Hepatocyte (in vitro differentiated cells): ENCODE measurements at regions not wholly inside any gene's neighbourhood (a gene's known extent, or its start where the extent isn't known, plus 50 kb on each side); places are given as distances from the start of the nearest gene placed in this dataset.

Experiments
- DNase-seq: peaks from one replicate; pipeline ENCODE4 v3.0.0-alpha.2; 2016; ENCODE audit warnings: low spot score
- H2AFZ ChIP-seq: fragments of 200-600 bp; sonication (generic); 2 replicates; pipeline ENCODE4 v1.6.0; 2016; ENCODE audit warnings: antibody characterized with exemption, mild to moderate bottlenecking
- H3K27ac ChIP-seq: fragments of 200-600 bp; sonication (generic); 2 replicates; pipeline ENCODE4 v1.5.1; 2016; ENCODE audit warnings: mild to moderate bottlenecking
- H3K27me3 ChIP-seq: fragments of 200-600 bp; sonication (generic); 2 replicates; pipeline ENCODE4 v1.6.1; 2016
- H3K36me3 ChIP-seq: fragments of 200-600 bp; sonication (generic); replicated peaks from 2 replicates; pipeline ENCODE4 v1.5.1; 2016; ENCODE audit warnings: low read depth; ENCODE audit not compliant: insufficient read depth
- H3K4me1 ChIP-seq: fragments of 200-600 bp; sonication (generic); 2 replicates; pipeline ENCODE4 v1.5.1; 2016; ENCODE audit warnings: mild to moderate bottlenecking, moderate library complexity; ENCODE audit not compliant: insufficient read depth
- H3K4me2 ChIP-seq: fragments of 200-600 bp; sonication (generic); 2 replicates; pipeline ENCODE4 v1.6.0; 2016
- H3K4me3 ChIP-seq: fragments of 200-600 bp; sonication (generic); 2 replicates; pipeline ENCODE4 v1.5.1; 2016; ENCODE audit warnings: mild to moderate bottlenecking
- H3K79me2 ChIP-seq: fragments of 200-600 bp; sonication (generic); 2 replicates; pipeline ENCODE4 v1.6.0; 2017; ENCODE audit warnings: mild to moderate bottlenecking
- H3K9me2 ChIP-seq: fragments of 200-600 bp; sonication (generic); replicated peaks from 2 replicates; pipeline ENCODE4 v1.6.0; 2017; ENCODE audit warnings: mild to moderate bottlenecking; ENCODE audit not compliant: insufficient read depth
- H3K9me3 ChIP-seq: fragments of 200-600 bp; sonication (generic); 2 replicates; pipeline ENCODE4 v1.5.1; 2016; ENCODE audit warnings: low read depth, mild to moderate bottlenecking
- H4K20me1 ChIP-seq: fragments of 200-600 bp; sonication (generic); 2 replicates; pipeline ENCODE4 v1.6.0; 2016; ENCODE audit warnings: mild to moderate bottlenecking; ENCODE audit not compliant: insufficient read depth, poor library complexity, severe bottlenecking
- EZH2 ChIP-seq: fragments of 200-600 bp; sonication (generic); IDR thresholded peaks from 2 replicates; pipeline ENCODE4 v1.6.1; 2016; ENCODE audit warnings: antibody characterized with exemption, mild to moderate bottlenecking, borderline replicate concordance
- EZH2phosphoT487 ChIP-seq: fragments of 200-600 bp; sonication (generic); IDR thresholded peaks from one replicate; pipeline ENCODE4 v1.6.1; 2018; ENCODE audit warnings: antibody characterized with exemption, mild to moderate bottlenecking, low read depth, moderate library complexity; ENCODE audit not compliant: unreplicated experiment, severe bottlenecking
- WGBS: methylation state at CpG from one replicate; pipeline ENCODE4 v1.1.6; 2016; ENCODE audit warnings: low lambda C conversion rate; ENCODE audit errors: missing lambda C conversion rate; 5-methylcytosine and 5-hydroxymethylcytosine counted together
- TF ChIP-seq, protein P1 (sequence below): fragments of 200-600 bp; sonication (generic); IDR thresholded peaks from 2 replicates; pipeline ENCODE4 v1.5.1; 2016; ENCODE audit warnings: antibody characterized with exemption, mild to moderate bottlenecking; ENCODE audit not compliant: poor library complexity

- H3K79me2 ChIP-seq, result no peaks in the 10 kb centered on the region
- no peak overlapping the region for H3K4me2 ChIP-seq
- H3K9me3 ChIP-seq, result no peaks in the 10 kb centered on the region
- no peaks in the 10 kb centered on the region for H3K9me2 ChIP-seq
- no peak overlapping the region for H3K4me3 ChIP-seq
- no peak for TF ChIP-seq EZH2
- TF ChIP-seq, protein P1, sequence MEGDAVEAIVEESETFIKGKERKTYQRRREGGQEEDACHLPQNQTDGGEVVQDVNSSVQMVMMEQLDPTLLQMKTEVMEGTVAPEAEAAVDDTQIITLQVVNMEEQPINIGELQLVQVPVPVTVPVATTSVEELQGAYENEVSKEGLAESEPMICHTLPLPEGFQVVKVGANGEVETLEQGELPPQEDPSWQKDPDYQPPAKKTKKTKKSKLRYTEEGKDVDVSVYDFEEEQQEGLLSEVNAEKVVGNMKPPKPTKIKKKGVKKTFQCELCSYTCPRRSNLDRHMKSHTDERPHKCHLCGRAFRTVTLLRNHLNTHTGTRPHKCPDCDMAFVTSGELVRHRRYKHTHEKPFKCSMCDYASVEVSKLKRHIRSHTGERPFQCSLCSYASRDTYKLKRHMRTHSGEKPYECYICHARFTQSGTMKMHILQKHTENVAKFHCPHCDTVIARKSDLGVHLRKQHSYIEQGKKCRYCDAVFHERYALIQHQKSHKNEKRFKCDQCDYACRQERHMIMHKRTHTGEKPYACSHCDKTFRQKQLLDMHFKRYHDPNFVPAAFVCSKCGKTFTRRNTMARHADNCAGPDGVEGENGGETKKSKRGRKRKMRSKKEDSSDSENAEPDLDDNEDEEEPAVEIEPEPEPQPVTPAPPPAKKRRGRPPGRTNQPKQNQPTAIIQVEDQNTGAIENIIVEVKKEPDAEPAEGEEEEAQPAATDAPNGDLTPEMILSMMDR, result no peak
- no peak for TF ChIP-seq EZH2phosphoT487
- no peaks in the 10 kb centered on the region for H3K4me1 ChIP-seq
- H3K27me3 ChIP-seq, result no peaks in the 10 kb centered on the region
- no peaks in the 10 kb centered on the region for H3K36me3 ChIP-seq
- no peak for DNase-seq
- H3K27ac ChIP-seq, result no peak overlapping the region
- no peaks in the 10 kb centered on the region for H4K20me1 ChIP-seq
- no peak overlapping the region for H2AFZ ChIP-seq
These were observed 244.0 kb downstream of the TMA16 start for GRCh38 chr4:163738521-163738920.

- Histone ChIP-seq H3K9me3 (no peaks in the 10 kb centered on the region), H3K9me2 (no peaks in the 10 kb centered on the region), H3K27me3 (no peaks in the 10 kb centered on the region), H3K36me3 (no peaks in the 10 kb centered on the region), H3K4me2 (no peak overlapping the region), H3K27ac (no peak overlapping the region), H3K4me3 (no peak overlapping the region), H3K4me1 (no peaks in the 10 kb centered on the region), H3K79me2 (no peaks in the 10 kb centered on the region), H4K20me1 (no peaks in the 10 kb centered on the region), H2AFZ (no peak overlapping the region)
- TF ChIP-seq, protein P1, result no peak
- TF ChIP-seq EZH2, result no peak
- TF ChIP-seq EZH2phosphoT487, result no peak
- 80% methylated on average over 4 of the region's 4 CpGs for WGBS
- DNase-seq, result no peak
These were observed 250.4 kb downstream of the TMA16 start for GRCh38 chr4:163744861-163745260.

DNA sequence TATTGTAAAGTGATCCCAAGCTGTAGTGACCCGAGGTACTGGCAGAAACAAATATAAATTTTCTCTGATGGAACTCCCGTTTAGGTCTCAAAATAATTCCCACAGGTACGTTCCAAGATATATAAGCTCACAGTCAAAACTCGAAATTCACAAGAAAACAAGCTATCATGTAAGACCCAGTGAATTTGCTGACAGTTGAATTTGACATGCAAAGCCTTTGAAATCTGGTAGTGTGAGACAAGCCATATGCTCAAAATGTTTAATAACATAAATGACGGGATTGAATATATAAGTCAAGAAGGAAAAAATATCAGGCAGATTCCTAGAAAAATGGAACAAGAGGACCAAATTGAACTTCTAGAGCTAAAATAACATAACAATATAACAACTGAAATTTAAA is 252.8 kb downstream of the TMA16 start:
- H3K4me2 ChIP-seq, result no peak overlapping the region
- H4K20me1 ChIP-seq, result no peaks in the 10 kb centered on the region
- no peak overlapping the region for H3K4me3 ChIP-seq
- no peak overlapping the region for H3K27ac ChIP-seq
- H3K36me3 ChIP-seq, result no peaks in the 10 kb centered on the region
- no peak for DNase-seq
- no peaks in the 10 kb centered on the region for H3K9me3 ChIP-seq
- no peak overlapping the region for H2AFZ ChIP-seq
- no peaks in the 10 kb centered on the region for H3K79me2 ChIP-seq
- H3K4me1 ChIP-seq, result no peaks in the 10 kb centered on the region
- no peaks in the 10 kb centered on the region for H3K9me2 ChIP-seq
- H3K27me3 ChIP-seq, result no peaks in the 10 kb centered on the region
- WGBS, result 86% methylated on average over 5 of the region's 5 CpGs
- TF ChIP-seq, protein P1, result no peak
- no peak for TF ChIP-seq EZH2
- TF ChIP-seq EZH2phosphoT487, result no peak

- Histone ChIP-seq H3K9me2 (no peaks in the 10 kb centered on the region), H3K27ac (no peak overlapping the region), H3K27me3 (no peaks in the 10 kb centered on the region), H3K4me3 (no peak overlapping the region), H3K9me3 (no peaks in the 10 kb centered on the region), H3K79me2 (no peaks in the 10 kb centered on the region), H3K4me2 (no peak overlapping the region), H2AFZ (no peak overlapping the region), H3K36me3 (no peaks in the 10 kb centered on the region), H3K4me1 (no peaks in the 10 kb centered on the region), H4K20me1 (no peaks in the 10 kb centered on the region)
- TF ChIP-seq EZH2 (no peak), EZH2phosphoT487 (no peak)
- TF ChIP-seq, protein P1, result no peak
- no peak for DNase-seq
- 90% methylated on average over 3 of the region's 3 CpGs for WGBS
These were observed 253.4 kb downstream of the TMA16 start for GRCh38 chr4:163747886-163748285.
